Esophagus squamous epithelium (tissue), 4 donors: ENCODE measurements at regions not wholly inside any gene's neighbourhood (a gene's known extent, or its start where the extent isn't known, plus 50 kb on each side); places are given as distances from the start of the nearest gene placed in this dataset.

ENCODE experiments used
- POLR2A ChIP-seq, 4 donors: fragments of 450-650 bp; IDR thresholded peaks; one replicate each; pipeline ENCODE4 v1.6.1; 2017; ENCODE audit warnings: antibody characterized with exemption in 4 of 4, mild to moderate bottlenecking in 4 of 4, moderate library complexity in 3 of 4
- TF ChIP-seq, protein P1 (sequence below), 6 experiments: fragments of 450-650 bp in 4 of 6; fragments of 200-600 bp in 2 of 6; sonication (generic) in 2 of 6; IDR thresholded peaks; one replicate each; pipeline ENCODE4 v1.5.1; 2016 to 2019; ENCODE audit warnings: antibody characterized with exemption in 6 of 6, mild to moderate bottlenecking in 4 of 6, moderate library complexity in 4 of 6

DNA sequence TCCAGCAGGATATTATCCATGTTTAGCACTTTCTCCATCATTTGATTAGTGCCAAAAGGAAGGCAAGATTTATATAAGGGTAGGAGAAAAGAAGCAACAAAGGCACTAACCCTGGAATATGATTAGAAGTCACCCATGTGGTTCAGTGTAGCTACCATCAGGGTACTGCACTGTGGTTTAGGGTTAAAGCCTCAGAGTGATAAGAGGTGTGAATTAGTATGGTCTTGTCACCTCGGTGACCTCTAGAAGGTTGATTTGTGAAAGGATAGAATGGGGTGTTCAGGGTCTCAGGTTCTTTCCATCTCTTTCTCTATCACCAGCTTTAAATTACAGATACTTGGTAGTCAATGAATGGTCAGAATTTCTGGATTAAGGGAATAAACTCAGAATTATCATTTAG lies 103.0 kb upstream of the TMTC2 start:
- no peak for TF ChIP-seq POLR2A (IDR thresholded peaks at IDR 0.05)
- TF ChIP-seq, protein P1, sequence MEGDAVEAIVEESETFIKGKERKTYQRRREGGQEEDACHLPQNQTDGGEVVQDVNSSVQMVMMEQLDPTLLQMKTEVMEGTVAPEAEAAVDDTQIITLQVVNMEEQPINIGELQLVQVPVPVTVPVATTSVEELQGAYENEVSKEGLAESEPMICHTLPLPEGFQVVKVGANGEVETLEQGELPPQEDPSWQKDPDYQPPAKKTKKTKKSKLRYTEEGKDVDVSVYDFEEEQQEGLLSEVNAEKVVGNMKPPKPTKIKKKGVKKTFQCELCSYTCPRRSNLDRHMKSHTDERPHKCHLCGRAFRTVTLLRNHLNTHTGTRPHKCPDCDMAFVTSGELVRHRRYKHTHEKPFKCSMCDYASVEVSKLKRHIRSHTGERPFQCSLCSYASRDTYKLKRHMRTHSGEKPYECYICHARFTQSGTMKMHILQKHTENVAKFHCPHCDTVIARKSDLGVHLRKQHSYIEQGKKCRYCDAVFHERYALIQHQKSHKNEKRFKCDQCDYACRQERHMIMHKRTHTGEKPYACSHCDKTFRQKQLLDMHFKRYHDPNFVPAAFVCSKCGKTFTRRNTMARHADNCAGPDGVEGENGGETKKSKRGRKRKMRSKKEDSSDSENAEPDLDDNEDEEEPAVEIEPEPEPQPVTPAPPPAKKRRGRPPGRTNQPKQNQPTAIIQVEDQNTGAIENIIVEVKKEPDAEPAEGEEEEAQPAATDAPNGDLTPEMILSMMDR (IDR thresholded peaks at IDR 0.05) = no peak
